H7 (cell line): ENCODE measurements at regions not wholly inside any gene's neighbourhood (a gene's known extent, or its start where the extent isn't known, plus 50 kb on each side); places are given as distances from the start of the nearest gene placed in this dataset.
"Not testable (repeated sequence)": the region's sequence is repeated elsewhere in the genome, so short reads cannot be mapped to it uniquely, and the experiment has no call there.

Source experiments
- DNase-seq: peaks from one replicate; pipeline ENCODE4 v3.0.0; 2012
- H3K27me3 ChIP-seq: 2 replicates; pipeline ENCODE4 v1.6.0; 2011; ENCODE audit warnings: mild to moderate bottlenecking, low read length; ENCODE audit not compliant: control insufficient read depth, insufficient read depth
- H3K36me3 ChIP-seq: replicated peaks from 2 replicates; pipeline ENCODE4 v1.5.1; 2011; ENCODE audit warnings: low read length; ENCODE audit not compliant: control insufficient read depth, insufficient read depth
- H3K4me3 ChIP-seq: 2 replicates; pipeline ENCODE4 v1.5.1; 2011; ENCODE audit warnings: low read depth, mild to moderate bottlenecking, control low read depth, low read length, moderate library complexity; ENCODE audit not compliant: insufficient read depth

DNA sequence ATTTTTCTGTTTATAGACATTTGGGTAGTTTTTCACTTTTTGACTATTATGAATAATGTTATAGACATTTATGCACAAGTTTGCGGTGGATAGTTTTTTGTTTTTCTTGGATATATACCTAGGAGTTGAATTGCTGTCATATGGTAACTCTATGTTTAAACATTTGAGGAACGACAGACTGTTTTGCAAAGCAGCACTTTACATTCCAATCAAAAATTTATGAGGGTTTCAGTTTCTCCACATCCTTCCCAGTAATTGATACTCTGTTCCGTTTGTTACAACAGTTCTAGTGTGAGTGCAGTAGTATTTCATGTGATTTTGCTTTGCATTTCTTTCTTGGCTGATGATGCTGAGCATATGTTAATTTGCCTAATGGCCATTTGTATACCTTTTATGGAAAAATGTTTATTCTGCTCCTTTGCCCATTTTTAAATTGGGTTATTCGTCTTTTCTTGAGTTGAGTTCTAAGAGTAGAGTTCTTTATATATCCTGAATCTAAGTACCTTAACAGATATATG lies 617.3 kb upstream of the LRATD1 start:
- Histone ChIP-seq H3K4me3 (no peak overlapping the region), H3K27me3 (no peaks in the 10 kb centered on the region), H3K36me3 (no peaks in the 10 kb centered on the region)
- no peak for DNase-seq

DNA sequence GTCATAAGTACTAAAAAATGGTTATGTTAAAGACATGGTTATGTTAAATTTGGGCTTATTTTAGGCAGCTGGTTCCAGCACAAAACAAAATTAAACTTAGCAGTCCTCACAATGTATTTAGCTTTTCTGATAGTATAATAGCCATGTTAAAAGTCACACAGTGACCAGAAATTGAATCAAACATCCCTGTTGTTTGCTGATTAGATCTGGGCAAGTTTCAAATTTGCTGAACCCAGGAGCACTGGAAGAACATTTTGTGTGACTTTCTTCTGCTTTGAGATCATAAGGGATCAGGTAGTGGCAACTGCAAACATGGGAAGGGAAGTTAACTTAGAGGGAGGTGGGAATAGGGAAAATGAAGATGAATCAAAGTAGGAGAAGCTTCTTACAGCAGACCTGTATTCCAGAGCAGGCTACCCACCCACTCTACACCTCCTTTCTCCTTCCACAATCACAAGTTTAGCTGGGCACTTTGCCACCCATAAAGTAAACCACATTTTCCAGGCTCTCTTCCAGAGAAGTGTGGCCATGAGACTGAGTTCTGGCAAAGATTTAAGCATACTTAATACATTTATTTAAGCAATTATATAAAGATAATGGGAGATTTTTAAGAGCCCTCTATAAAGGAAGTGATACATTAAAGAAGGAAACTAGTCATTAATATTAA lies 616.1 kb upstream of the LRATD1 start:
- DNase-seq: no peak
- Histone ChIP-seq H3K27me3 (no peaks in the 10 kb centered on the region), H3K4me3 (no peak overlapping the region), H3K36me3 (no peaks in the 10 kb centered on the region)

- no peak for DNase-seq
- Histone ChIP-seq H3K4me3 (no peak overlapping the region), H3K27me3 (no peaks in the 10 kb centered on the region), H3K36me3 (no peaks in the 10 kb centered on the region)
These were observed 613.9 kb upstream of the LRATD1 start for GRCh38 chr2:14018620-14019019.

- Histone ChIP-seq H3K4me3 (no peak overlapping the region), H3K36me3 (no peaks in the 10 kb centered on the region), H3K27me3 (no peaks in the 10 kb centered on the region)
- DNase-seq: no peak
These were observed 609.0 kb upstream of the LRATD1 start for GRCh38 chr2:14023558-14023957.

GRCh38 chr2:14039134-14039533 lies 593.4 kb upstream of the LRATD1 start:
- DNase-seq: no peak
- Histone ChIP-seq H3K36me3 (no peaks in the 10 kb centered on the region), H3K4me3 (no peak overlapping the region), H3K27me3 (no peaks in the 10 kb centered on the region)

GRCh38 chr2:14047491-14047890 lies 585.0 kb upstream of the LRATD1 start:
- no peak overlapping the region for H3K4me3 ChIP-seq
- H3K36me3 ChIP-seq: no peaks in the 10 kb centered on the region
- DNase-seq: no peak
- no peaks in the 10 kb centered on the region for H3K27me3 ChIP-seq

- no peak for DNase-seq
- no peaks in the 10 kb centered on the region for H3K36me3 ChIP-seq
- no peaks in the 10 kb centered on the region for H3K27me3 ChIP-seq
- no peak overlapping the region for H3K4me3 ChIP-seq
These were observed 581.1 kb upstream of the LRATD1 start for GRCh38 chr2:14051401-14051800.

- no peak overlapping the region for H3K4me3 ChIP-seq
- H3K36me3 ChIP-seq: no peaks in the 10 kb centered on the region
- H3K27me3 ChIP-seq: no peaks in the 10 kb centered on the region
- DNase-seq: no peak
These were observed 579.4 kb upstream of the LRATD1 start for GRCh38 chr2:14053105-14053504.

DNA sequence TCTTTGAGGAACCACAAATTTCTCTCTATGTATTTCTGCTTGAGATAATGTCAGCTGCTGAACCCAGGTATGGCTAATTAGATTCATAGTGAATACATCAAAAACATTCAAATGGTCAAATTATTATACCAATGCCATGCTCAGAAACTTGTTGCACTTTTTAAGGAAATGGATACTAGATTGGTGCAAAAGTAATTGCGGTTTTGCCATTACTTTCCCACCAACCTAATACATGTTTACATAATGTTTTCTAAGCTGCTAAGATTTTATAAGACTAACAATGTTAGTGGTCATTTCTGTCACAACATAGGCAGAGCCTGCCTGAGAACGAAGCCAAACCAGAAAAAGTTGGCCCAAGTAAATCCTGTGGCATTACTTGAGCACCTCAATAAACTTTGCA lies 568.2 kb upstream of the LRATD1 start:
- no peak overlapping the region for H3K4me3 ChIP-seq
- no peaks in the 10 kb centered on the region for H3K27me3 ChIP-seq
- no peak for DNase-seq
- no peaks in the 10 kb centered on the region for H3K36me3 ChIP-seq

- Histone ChIP-seq H3K4me3 (no peak overlapping the region), H3K27me3 (no peaks in the 10 kb centered on the region), H3K36me3 (no peaks in the 10 kb centered on the region)
- no peak for DNase-seq
These were observed 560.2 kb upstream of the LRATD1 start for GRCh38 chr2:14072338-14072737.

DNA sequence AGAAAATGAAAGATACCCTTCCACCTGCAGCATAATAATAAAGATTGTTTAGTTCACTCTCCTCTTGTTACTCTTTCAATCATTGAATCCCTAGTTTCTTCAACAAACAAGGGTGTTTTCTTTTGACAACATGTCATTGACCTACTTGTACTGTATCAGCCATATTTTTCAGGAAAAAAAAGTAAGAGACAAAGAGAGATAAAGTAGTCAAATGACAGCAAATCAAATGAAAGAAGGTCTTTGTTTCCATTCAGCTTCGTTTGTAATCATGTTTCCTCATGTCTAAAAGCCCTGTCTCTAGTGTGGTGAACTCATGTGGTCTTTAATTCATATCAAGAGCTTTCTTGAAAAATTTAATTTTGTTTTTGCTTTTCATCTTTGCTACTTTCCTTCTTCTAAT lies 557.8 kb upstream of the LRATD1 start:
- H3K4me3 ChIP-seq: no peak overlapping the region
- H3K36me3 ChIP-seq: no peaks in the 10 kb centered on the region
- no peak for DNase-seq
- H3K27me3 ChIP-seq: no peaks in the 10 kb centered on the region

DNA sequence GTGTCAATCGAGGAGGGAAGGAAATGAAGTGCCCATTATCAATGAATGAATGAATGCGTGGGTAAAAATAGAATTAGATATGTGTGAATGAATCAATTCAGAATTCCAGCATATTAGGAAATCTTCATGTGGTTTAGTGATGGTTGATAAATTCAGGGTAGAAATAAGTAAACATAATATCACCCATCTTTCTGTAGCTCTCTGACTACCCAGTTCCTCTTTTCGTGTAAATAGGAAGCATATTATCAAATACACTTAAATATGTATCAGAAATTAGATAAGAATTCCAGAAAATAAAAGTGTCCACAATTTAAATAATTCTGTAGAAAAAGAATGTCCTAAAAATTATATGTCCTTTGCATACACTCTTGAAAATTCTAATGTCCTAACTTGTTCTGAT lies 552.9 kb upstream of the LRATD1 start:
- DNase-seq: no peak
- no peak overlapping the region for H3K4me3 ChIP-seq
- no peaks in the 10 kb centered on the region for H3K27me3 ChIP-seq
- H3K36me3 ChIP-seq: no peaks in the 10 kb centered on the region

DNA sequence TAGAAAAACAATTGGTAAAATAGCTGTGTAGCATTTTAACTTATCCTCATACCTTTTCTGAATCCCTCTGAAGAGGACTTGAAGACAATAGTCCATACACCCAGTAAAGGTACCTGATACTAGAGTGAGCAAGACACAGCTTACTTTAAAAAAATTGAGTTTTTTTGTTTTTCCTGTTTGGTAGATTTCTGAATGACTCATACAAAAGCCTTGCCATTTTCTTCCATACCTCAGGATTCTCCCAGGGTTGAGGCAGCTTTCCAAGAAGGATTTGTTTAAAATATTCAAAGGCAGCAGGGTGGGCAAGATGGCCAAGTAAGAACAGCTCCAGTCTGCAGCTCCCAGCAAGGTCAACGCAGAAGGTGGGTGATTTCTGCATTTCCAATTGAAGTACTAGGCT lies 551.0 kb upstream of the LRATD1 start:
- H3K27me3 ChIP-seq: no peaks in the 10 kb centered on the region
- no peaks in the 10 kb centered on the region for H3K36me3 ChIP-seq
- no peak for DNase-seq
- H3K4me3 ChIP-seq: no peak overlapping the region

DNA sequence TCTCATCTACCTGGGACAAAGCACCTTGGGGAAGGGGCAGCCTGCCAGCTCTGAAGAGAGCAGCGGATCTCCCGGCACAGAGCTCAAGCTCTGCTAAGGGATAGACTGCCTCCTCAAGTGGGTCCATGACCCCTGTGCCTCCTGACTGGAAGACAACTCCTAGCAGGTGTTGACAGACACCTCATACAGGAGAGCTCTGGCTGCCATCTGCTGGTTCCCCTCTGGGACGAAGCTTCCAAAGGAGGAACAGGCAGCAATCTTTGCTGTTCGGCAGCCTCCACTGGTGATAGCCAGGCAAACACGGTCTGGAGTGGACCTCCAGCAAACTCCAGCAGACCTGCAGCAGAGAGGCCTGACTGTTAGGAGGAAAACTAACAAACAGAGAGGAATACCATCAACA lies 549.9 kb upstream of the LRATD1 start:
- DNase-seq: no peak
- Histone ChIP-seq H3K36me3 (no peaks in the 10 kb centered on the region), H3K4me3 (no peak overlapping the region), H3K27me3 (no peaks in the 10 kb centered on the region)

DNA sequence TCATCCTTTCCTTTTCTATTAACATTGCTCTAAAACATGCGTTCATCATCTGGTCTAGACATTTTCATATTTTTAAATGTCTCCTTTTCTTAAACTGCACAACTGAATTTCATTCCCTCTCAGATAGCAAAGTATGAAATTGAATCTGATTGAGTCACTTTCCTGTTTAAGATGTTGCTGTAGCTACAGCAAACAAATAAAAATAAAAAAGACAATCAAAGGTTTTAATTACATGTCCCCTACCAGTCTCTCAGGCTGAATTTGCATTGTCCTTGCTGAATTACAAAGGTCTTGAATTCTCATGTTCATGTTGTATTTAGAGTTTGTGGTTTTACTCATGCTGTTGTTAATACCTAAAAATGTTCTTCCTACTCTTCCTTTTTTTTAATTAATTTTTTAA lies 537.9 kb upstream of the LRATD1 start:
- DNase-seq: no peak
- Histone ChIP-seq H3K36me3 (no peaks in the 10 kb centered on the region), H3K27me3 (no peaks in the 10 kb centered on the region), H3K4me3 (no peak overlapping the region)

DNA sequence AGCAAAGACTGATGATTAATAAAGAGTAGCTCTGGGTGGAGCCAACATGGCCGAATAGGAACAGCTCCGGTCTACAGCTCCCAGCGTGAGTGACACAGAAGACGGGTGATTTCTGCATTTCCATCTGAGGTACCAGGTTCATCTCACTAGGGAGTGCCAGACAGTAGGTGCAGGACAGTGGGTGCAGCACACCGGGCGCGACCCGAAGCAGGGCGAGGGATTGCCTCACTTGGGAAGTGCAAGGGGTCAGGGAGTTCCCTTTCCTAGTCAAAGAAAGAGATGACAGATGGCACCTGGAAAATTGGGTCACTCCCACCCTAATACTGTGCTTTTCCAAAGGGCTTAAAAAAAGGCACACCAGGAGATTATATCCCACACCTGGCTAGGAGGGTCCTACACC lies 533.4 kb upstream of the LRATD1 start:
- H3K4me3 ChIP-seq, H3K27me3 ChIP-seq, DNase-seq, H3K36me3 ChIP-seq: not testable (repeated sequence)
